Adrenal gland (tissue), 5 donors: ENCODE measurements at regions not wholly inside any gene's neighbourhood (a gene's known extent, or its start where the extent isn't known, plus 50 kb on each side); places are given as distances from the start of the nearest gene placed in this dataset.

Experiments
- CTCF ChIP-seq, 6 experiments: fragments of 450-650 bp in 4 of 6; fragments of 200-600 bp in 2 of 6; sonication (generic) in 1 of 6; IDR thresholded peaks; 1 replicate in 5 of 6; 2 replicates in 1 of 6; pipeline versions ENCODE4 v1.5.1 to v1.8.0; 2016 to 2021; ENCODE audit warnings: antibody characterized with exemption in 6 of 6, mild to moderate bottlenecking in 2 of 6, moderate library complexity in 1 of 6
- POLR2A ChIP-seq, 2 donors: fragments of 450-650 bp; IDR thresholded peaks; one replicate each; pipeline ENCODE4 v1.6.1; 2017; ENCODE audit warnings: antibody characterized with exemption in 2 of 2, mild to moderate bottlenecking in 2 of 2, moderate library complexity in 1 of 2
- donor health status: DM: no; HTN: no; CAD: no.

- TF ChIP-seq CTCF (IDR thresholded peaks at IDR 0.05) (no peak), POLR2A (IDR thresholded peaks at IDR 0.05) (no peak)
Observed at GRCh38 chr12:27852742-27853141, 72.7 kb upstream of the MANSC4 start.
